GM21390 (cell line): ENCODE measurements at regions not wholly inside any gene's neighbourhood (a gene's known extent, or its start where the extent isn't known, plus 50 kb on each side); places are given as distances from the start of the nearest gene placed in this dataset.

Source experiments
- ATAC-seq: cut with Tn5 transposase; IDR thresholded peaks from one replicate; pipeline ENCODE4 v1.9.1; 2021; ENCODE audit not compliant: unreplicated experiment

DNA sequence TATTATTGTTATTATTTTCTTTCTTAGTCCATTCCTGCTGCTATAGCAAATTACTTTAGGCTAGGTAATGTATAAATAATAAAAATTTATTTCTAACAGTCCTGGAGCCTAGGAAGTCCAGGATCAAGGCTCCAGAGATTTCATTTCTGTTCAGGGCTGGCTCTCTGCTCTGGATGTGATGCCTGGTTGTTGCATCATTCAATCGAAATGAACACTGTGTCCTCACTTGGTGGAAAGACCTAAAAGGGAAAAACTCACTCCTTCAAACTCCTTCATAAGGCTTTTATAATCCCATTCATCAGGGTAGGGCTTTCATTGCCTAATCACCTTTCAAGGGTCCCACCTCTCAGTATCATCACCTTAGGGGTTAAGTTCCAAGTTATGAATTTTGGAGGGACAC, 395.0 kb downstream of the EFNB2 start:
- ATAC-seq, result no peak

DNA sequence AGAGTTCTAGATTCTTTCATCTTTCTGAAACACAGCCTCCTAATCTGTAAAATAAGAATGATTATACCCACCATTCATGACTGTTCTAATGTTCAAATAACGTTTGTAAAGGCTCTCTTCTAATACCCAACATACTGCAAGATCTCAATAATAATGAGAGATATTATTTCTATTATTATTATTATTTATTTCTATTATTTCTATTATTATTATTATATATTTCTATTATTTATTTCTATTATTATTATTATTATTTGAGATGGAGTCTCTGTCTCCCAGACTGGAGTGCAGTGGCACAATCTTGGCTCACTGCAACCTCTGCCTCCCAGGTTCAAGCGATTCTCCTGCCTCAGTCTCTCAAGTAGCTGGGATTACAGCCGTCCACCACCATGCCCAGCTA, 395.5 kb downstream of the EFNB2 start:
- no peak for ATAC-seq

DNA sequence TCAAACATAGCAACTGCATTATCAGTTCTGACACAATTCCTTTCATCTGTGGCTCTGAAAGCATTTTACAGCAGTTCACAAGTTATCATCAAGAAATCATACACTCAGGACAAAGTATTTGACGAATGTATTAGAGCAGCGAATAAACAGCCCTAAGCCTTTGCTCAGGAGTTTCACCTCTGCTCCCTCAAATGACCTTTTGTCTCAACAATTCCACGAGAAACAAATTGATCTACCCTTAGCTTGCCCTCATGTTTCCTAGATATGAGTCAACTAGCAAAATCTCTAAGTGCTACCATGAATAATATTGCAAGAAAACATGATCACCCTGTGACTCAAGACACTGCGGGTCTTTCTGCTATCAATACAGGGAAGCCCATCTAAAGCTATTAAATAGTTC, 396.1 kb downstream of the EFNB2 start:
- ATAC-seq, result no peak

DNA sequence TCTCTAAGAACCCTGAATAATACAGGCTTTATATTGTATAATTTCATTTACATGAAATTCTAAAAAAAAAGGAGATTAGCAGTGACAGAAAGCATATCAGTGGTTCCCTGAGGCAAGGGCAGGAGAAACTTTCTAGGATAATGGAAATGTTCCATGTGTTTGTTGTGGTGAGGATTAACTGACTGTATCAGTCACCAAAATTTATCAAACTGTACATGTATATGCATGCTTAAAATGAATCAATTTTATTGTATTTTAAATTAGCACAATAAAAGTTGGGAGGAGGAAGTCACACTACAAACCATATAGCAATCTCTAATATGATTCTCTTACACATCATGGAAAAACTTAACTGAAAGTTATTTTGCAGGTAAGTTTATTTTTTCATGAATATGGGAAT, 396.8 kb downstream of the EFNB2 start:
- no peak for ATAC-seq

DNA sequence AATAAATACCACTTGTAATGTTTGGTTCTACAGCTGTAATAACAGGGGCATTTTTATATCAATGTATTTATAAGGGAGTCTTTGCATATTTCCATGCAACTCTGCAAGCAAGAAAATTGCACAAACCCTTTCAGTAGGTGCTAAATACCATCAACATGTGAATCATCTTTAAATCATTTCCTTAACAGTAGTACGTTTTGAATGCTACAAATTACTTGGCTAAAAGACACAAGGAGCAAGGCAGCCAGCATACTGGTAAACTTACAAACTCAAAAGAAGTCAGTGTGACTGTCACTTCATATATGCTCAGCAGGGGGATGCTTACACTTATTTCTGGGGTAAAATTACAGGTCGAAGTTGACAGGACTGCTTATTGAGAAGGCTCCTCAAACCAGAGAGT, 402.4 kb downstream of the EFNB2 start:
- no peak for ATAC-seq

DNA sequence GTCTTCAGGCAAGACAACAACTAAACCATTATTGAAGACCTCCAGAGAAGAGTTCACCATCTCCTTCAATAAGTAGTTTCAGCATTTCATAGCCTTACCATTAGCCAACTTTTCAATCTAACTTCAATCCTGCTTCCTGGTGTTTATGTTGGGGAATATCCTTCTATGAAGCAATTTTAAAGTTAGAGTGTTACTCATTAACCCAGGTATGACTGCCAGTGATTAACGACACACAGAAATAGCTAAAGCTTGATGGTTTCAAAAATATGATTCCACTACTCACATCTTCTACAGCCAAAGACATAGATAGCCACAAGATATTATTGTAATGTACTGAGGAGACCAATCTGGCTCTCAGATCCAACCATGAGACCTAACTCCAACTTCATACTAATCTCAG, 403.2 kb downstream of the EFNB2 start:
- no peak for ATAC-seq

DNA sequence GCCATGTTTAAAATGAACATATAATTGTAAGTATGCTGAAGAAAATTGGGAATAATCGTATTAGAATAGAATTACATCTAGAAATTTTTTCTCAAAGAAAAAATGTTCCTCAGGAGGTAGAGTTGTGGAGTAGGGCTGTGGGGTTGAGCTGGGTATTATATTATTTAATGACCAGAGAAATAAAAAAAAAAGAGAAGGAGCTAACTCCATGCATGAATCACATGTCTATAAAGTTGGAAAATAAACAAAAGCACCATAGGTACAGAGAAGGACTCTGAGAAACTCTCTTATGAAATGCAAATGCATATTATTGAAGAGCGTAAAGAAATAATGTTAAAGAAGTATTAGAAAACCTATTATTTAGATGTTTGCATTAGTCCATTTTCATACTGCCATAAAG, 405.5 kb downstream of the EFNB2 start:
- ATAC-seq, result no peak

DNA sequence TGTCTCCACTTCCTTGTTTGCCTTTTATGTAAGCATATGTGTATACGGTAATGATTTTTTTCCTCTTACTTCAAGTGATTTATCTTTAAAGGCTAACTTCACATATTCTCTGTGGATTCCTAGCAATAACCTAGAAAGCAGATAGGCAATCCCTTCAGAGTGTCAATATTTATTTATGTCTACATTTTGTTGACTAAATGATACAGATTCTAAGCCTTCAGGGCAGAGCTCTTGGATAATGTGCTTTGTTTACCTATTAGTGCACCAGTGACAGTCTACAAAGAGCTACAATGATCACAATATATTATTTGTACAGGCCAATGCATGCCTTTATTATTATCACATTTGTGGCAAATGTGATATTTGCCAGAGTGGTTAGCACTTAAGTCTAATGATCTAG, 406.2 kb downstream of the EFNB2 start:
- ATAC-seq, result no peak

DNA sequence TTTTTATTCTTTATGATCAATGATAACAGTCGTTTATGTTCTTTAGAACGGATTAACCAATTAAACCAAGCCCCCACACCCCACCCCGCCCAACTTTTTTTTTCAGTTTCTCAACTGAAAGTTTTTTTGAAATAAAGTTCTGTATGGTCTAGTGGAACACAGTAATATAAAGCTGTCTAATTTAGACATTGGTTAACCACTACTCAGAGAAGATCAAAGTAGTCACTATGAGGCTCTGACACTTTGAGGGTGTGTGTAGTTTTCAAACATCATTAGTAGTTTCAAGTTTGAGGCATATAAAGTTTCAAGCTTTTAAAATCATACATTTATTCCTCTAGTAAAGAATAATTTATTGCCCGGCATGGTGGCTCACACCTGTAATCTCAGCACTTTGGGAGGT, 413.2 kb downstream of the EFNB2 start:
- no peak for ATAC-seq

DNA sequence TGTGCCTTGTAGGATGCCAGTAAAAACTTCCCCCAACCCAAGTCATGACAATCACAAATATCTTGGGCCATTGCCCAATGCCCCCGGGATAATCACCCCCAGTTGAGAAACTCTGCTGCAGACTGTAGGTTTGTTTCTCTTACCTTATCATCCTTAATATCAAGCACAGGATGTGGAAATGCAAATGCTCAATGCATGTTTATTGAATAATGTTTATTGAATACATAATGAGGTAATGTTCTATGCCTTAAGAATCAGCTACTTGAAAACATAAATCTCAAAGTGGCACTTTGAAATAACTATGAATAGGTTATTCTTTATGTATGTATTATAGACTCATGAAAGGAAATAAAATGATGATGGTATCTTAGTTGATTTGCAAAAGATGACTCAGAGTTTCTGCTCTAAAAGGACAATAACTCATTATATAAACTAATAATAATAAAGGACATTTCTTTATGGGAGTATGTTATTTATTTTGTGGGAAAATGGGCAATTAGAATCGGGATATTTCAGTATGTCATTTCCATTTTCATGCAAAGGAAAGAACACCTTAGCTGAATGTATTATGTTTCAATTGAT, 414.2 kb downstream of the EFNB2 start:
- no peak for ATAC-seq

DNA sequence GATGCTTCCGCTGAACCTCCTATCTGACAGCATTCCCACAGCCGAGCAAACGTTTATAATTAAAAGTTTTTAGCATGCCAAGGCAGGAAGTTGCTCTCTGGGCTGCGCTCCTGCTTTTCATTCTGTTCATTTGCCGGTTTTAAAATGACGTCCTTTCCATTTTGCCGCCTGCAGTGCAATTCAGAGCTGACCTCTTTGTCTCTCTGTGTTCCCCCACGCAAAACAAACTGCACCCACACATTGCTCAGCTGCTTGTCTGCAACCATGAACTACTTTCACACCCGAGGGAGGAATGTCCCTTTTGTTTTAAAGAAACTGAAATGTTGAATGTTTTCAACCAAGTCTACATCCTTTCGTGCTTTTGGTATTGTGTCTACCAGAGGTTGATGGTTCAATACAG, 416.5 kb downstream of the EFNB2 start:
- no peak for ATAC-seq

DNA sequence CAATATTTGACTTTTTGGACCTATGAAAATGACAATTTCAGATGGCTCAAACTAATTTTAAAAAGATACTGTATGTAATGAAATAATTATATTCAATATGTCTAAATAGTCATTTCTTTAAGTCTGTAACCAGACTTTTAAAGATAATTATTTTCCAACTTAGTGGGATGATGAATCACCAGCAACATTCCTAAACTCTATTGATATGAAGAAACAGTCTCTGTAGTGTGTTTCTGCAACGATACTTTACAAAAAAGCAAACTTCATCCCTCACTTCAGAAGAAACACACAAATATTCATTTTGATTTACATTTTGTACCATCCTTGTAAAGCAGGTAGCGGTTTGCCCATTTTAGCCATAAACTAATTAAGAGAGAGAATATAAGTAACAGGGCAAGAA, 417.4 kb downstream of the EFNB2 start:
- ATAC-seq, result no peak

DNA sequence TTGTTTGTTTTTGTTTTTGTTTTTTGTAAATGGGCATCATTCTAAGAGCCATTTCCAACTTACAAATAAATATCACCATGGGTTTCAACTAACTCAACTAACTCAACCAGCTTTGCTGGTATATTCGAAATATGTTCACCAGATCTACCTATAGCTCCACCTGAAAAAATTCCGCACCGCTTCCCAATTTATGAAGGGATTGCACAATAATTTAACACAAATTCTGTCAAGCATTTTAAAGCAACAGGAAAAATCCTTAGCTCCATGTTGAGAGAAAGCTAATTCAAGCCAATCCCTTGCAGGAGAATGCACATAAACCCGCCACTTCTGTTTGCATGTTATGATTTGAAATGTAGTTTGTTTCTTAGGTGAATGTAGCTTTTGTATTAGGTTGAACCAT, 417.8 kb downstream of the EFNB2 start:
- no peak for ATAC-seq

DNA sequence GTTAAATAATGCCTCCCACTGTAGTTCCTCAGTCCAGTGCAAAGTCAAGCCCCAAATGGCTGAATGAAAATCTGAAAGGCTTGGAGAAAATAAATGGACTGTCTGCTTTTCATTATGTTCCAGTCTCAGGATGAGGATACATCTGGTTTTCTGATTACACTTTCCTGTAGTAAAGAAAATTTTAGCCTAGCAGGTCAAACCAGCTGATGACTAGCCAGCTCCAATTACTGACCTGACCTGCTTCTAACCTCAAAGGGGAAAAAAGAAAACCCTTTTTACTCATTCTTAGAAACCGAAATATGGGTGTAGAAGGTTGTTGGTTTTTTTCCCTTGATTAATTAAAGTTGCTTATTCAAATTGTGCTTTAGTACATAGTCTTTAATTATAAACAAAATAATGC, 418.4 kb downstream of the EFNB2 start:
- no peak for ATAC-seq

DNA sequence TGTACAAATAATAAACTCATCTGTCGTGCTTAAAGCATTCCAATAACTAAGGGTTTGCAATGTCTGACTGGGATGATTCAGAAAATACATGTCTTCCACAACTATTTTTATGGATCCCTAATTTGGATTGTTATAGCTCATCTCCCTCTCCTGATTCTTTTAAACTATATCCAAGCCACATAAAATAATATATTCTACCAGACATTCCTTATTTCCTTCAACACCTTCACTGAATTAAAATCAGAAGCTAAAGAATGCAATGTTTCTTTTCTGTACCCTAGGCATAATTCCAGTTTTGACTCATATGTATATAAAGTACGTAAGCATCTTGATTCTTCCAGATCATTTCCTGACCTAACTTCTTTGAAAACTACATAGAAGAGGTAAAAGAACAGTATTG, 420.4 kb downstream of the EFNB2 start:
- ATAC-seq, result no peak

DNA sequence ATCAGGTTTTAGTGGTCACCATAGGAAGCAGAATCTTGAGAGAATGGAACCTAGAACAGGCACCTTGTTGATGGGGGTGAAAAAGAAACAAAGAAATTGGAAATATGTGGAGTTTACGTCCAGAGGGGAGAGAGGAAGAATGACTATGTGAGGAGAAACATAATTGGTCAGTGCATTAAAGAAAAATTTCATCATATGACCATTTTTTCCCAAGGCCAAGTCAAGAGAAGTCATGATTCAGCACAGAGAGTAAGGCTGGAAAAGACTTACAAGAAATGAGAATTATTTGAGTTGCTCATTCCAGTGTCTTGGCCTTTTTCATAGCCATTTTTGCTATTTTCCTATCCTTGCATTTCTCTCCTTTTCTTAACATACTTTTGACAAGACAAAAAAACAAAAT, 421.7 kb downstream of the EFNB2 start:
- no peak for ATAC-seq

DNA sequence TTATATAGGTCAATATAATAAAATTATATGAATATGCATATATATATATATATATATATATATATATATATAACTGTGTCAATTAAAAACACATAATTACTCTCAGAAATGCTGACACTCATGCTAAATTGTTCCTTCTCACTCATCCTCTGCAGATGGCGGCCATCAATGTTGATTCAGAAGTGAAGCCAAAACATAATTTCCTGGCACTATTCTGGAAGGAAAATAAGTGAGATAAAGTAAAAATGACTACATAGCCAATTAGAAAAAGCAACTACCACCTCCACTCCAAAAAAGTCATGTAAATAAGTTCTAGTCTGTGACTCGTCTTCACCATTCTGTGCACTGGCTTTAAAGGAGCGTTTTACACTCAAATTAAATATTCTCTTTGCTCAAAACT, 423.3 kb downstream of the EFNB2 start:
- ATAC-seq, result no peak

DNA sequence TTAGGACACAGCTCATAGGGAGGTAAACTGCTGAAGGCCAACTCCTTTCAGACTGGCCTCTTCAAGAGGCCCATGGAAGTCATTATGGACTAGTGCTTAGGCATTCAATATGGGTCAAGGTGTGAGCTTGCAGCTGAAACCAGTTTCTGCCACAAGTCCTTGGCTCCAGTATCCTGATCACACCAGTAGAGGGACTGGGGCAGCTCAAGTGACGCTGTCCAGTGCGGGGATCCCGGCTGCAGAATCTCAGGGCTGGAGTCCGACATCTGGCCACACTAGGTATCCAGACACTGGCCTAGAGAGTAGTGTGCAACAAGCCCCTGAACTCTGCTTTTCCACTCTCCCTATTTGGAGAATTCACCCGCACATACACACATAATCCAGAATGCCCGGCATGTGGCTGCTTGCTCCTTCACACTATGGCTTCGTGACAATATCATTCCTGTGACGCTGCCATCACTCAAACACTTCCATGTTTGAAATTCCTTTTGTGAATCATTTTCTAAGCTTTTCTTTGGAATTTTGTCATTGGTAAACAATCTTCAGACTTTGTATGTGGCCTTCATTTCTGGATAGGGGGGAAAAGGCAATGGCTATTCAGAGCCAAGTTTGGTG, 425.1 kb downstream of the EFNB2 start:
- no peak for ATAC-seq

DNA sequence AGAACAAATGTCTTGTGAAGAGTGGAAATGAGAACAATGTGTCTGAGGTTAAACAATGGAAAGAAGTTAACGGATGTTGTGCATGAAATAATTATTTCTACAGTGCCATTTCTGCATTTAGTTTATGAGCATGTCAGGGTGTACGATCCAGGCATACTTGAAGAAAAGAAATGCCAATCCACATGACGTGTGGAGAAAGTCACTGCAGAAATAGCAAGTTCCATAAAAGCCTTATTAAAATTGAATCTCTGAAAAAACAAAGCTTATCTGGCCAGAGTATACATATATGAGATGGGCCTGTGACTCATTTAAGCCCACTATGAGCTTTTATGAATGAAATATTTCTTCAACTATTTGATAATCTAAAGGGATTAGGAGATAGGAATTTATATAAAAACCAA, 426.1 kb downstream of the EFNB2 start:
- no peak for ATAC-seq

DNA sequence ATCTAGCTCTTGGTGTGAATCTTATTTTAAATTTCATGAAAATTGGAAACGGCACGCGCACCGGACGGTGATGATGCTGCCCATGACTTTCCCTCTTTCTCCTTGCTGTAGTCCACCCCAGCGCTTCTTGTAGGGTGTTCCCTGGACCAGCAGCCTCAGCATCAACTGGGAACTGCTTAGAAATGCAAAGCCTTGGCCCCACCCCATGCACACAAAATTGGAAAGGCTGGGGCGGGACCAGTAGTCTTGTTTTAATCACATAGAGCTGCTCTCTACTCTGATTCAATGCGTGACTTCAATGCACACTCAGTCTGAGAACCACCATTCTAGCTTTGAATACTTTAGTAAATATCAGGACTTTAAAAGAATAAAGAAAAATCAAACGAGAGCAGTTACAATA, 427.1 kb downstream of the EFNB2 start:
- ATAC-seq, result no peak

DNA sequence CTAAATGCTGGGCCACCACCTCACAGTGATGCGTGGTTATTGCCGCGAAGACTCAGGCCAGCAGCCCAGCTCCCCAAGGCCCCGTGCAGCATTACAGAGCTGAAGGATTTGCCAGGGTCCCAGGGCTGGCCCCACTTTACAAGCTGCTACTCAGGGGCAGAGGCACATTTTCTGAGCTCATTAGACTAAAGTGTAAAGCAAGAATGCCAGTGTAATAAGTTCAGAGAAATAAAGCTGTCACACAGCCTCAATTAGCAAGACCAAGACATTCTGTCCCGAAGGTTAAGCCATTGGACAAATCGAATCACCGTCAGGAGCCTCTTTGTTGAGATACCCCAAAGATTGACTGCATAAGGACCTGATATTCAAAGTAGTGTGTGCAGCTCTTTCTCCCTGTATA, 428.4 kb downstream of the EFNB2 start:
- no peak for ATAC-seq

DNA sequence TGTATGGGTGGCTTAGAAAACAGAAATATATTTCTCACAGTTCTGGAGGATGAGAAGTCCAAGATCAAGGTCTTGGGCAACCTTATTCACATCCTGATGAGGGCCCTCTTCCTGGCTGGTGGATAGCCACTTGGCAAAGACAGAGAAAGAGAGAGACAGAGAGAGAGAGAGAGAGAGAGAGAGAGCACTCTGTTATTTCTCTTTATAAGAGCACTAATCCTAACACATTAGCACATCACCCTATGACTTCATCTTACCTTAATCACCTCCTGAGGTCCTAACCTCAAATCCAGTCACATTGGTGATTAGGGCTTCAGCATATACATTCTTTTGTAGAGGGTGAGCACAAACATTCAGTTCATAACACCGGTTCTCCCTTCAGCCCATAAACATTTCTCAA, 430.3 kb downstream of the EFNB2 start:
- no peak for ATAC-seq

DNA sequence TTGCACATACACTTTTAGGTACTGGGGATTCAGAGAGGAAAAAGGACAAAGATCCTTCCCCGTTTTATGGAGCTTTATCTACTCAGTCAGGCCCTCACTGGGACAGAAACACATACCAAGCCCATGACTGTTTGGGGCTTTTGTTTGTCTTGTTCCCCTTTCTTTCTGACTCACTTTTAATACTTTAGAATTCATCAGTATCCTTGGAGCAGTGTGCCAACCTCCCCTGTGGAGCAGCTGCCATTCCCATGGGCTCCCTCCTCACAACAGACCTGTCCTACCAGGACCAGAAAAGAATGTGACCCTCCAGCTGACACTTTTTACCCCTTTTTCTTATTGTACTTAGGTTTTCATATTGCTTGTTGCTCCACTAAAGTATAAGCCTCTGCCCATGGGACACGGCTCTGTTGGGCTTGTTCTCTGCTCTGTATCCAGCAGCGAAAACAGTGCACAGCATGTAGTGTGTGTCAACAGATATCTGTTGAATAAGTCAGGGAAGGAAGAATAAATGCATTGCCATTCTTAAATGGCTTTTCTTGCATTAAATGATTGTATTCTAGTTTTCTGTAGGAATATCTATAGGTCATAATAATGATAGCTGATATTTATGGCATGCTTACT, 431.1 kb downstream of the EFNB2 start:
- no peak for ATAC-seq
